ENCODE measurements at regions not wholly inside any gene's neighbourhood (a gene's known extent, or its start where the extent isn't known, plus 50 kb on each side); places are given as distances from the start of the nearest gene placed in this dataset.
A peak's percentile ranks its signal among the peaks of the same experiment; 100 is the strongest.
"Not testable (repeated sequence)": the region's sequence is repeated elsewhere in the genome, so short reads cannot be mapped to it uniquely, and the experiment has no call there.

- DNase-seq = no peak
Observed at GRCh38 chr13:62193919-62194318, 778.3 kb upstream of the PCDH20 start.

- no peak for DNase-seq
Observed at GRCh38 chr13:62185631-62186255, 770.1 kb upstream of the PCDH20 start.

DNA sequence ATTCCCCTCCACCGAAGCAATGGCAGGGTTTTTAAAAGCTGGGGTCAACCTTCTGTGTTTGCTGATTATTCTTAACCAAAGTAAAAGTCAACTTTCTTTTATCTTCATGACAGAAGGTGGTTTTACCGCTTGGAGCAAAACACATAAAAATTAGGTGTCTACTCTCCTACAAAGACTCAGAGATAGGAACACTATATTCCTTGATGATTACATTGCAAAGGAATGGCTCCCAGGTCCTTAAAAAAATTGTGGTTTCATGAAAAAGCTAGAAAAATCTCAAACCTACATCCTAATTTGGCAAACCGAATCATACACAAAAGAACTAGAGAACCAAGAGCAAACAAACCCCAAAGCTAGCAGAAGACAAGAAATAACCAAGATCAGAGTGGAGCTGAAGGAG is 760.4 kb upstream of the PCDH20 start:
- no peak for DNase-seq

DNA sequence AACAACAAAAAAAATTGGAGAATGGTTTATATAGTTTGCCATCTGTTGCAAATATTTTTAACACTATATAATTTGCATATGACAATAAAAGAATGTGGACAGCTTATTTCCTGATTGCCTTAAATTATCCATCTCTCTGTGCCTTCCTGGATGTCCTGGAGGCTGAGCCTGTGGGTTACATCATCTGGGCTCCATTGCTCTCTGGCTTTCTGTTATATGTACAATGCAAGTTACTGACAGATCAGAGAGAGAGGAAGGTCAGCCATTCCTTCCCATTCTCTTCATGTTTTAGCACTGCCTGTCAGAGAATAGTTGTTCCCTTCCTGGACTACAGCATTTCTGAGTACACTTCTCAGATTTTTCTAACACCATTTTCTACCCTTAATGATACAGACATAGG is 758.3 kb upstream of the PCDH20 start:
- no peak for DNase-seq

- no peak for DNase-seq
Observed at GRCh38 chr13:62171697-62172096, 756.0 kb upstream of the PCDH20 start.

- DNase-seq = no peak
Observed at GRCh38 chr13:62168891-62169290, 753.2 kb upstream of the PCDH20 start.

GRCh38 chr13:62167650-62168172 is 752.1 kb upstream of the PCDH20 start:
- no peak for DNase-seq

DNA sequence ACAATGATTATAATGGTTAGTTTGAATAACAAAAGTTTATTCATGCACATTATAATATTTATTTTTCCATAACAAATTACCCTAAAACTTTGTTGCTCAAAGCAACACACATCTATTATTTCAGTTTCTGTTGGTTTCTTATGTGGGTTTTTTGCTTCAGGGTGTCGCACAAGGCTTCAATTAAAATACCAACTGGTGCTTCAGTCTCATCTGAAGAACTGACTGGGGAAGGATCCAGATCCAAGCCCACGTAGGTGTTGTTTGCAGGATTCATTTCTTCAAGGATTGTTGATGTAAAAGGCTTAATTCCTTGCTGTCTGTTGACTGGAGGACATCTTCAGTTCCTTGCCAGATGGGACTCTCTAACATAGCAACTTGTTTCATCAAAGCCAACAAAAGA is 747.2 kb upstream of the PCDH20 start:
- no peak for DNase-seq

GRCh38 chr13:62158520-62158919 is 742.9 kb upstream of the PCDH20 start:
- no peak for DNase-seq

- not testable (repeated sequence) for DNase-seq
Observed at GRCh38 chr13:62151724-62152123, 736.1 kb upstream of the PCDH20 start.

- no peak for DNase-seq
Observed at GRCh38 chr13:62142048-62142447, 726.4 kb upstream of the PCDH20 start.

DNA sequence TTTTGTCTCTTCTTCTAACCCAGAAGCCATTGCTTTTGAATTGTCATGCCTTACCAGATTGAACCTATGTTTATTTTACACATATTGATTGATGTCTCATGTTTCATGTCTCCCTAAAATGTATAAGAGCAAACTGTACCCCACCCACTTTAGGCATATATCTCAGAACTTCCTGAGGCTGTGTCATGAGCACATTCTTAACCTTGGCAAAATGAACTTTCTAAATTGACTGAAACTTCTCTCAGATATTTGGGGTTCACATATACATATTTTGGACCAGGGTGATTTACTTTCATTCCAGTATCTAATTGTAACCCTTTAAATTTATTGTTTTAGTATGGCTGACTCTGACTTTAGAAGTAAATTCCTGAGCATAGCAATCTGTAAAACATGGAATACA is 723.9 kb upstream of the PCDH20 start:
- DNase-seq = no peak

- no peak for DNase-seq
Observed at GRCh38 chr13:62137629-62138405, 722.2 kb upstream of the PCDH20 start.

DNA sequence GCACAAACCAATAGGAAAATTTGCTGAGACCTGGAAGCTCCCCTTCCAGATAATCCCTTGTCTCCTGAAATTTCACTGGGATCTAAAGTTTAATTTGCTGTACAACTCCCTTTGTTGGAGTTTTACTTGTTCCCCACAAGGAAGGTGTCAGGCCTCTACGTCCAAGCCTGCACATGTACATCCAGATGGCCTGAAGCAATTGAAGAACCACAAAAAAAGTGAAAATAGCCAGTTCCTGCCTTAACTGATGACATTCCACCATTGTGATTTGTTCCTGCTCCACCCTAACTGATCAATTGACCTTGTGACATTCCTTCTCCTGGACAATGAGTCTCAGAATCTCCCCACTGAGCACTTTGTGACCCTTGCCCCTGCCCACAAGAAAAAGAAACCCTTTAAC is 716.0 kb upstream of the PCDH20 start:
- no peak for DNase-seq

- DNase-seq = no peak
Observed at GRCh38 chr13:62130062-62130970, 714.7 kb upstream of the PCDH20 start.

- no peak for DNase-seq
Observed at GRCh38 chr13:62129000-62129551, 713.4 kb upstream of the PCDH20 start.

- no peak for DNase-seq
Observed at GRCh38 chr13:62126400-62126799, 710.8 kb upstream of the PCDH20 start.

DNA sequence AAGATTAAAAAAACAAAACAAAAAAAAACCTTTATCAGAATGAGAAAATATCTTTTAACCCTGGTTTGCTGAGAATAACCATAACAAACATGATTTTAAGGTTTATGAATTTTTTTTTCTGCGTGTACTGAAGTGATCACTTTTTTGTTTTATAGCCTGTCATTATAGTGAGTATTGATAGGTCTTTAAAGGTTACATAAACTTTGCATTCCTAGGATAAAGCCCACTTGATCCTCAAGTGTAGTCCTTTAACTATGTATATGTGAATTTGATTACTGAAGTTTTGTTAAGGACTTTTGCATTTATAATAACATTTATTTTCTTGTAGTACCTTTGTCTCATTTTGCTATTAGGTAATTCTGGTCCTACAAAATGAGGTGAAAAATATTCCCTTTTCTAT is 709.8 kb upstream of the PCDH20 start:
- DNase-seq = no peak

DNA sequence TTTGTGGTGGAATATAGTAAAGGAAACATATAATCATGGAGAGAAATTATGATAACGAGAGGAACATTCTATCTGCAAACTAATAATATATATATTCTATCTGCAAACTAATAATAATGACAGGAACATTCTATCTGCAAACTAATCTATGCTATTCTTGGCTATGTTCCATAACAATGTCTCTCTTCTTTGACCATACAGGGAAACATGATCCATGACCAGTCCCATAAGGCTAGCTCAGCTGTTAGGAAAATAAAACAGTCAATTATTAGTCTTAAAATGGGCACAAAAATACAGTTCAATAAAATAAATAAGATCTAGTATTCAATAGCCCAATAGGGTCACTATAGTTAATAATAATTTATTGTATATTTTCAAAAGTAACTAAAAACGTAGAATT is 707.8 kb upstream of the PCDH20 start:
- DNase-seq = no peak

DNA sequence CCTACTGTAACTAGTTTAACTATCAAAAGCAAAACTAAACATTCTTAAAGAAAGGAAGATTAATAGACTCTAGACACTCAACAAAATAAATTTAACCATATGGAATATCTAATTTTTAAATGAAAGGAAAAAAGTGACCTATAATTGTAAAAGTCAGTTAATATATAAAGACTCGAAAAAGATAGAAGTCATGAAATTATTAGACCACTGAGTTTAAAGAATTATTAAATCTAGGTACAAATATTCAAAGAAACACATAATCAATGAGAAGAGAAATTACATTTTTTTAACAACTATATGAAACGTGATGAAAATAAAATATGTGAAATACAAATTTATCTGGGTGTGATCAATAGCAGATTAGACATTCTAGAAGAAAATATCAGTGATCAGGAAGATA is 706.8 kb upstream of the PCDH20 start:
- no peak for DNase-seq

GRCh38 chr13:62119739-62120700 is 704.4 kb upstream of the PCDH20 start:
- DNase-seq = peak; percentile 16

DNA sequence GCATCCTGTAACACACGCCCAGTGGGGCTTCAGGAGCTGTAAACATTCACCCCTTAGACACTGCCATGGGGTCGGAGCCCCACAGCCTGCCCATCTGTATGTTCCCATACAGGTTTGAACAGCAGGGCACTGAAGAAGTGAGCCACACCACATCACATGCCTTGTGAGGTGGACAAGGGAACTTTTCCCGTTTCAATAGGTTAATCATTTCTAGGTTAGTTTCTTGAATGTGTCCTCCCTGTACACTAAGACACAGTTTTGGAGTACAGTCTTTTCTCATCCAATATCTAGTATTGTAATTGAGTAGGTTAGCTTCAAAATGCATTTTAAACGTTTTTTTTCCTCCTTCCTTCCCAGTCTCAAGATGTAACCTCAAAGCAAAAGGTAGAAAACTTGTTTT is 700.2 kb upstream of the PCDH20 start:
- no peak for DNase-seq

Measured in hindlimb muscle (tissue), 1 donor.